Karpas-422 (cell line): ENCODE measurements at regions not wholly inside any gene's neighbourhood (a gene's known extent, or its start where the extent isn't known, plus 50 kb on each side); places are given as distances from the start of the nearest gene placed in this dataset.
"Not testable (repeated sequence)": the region's sequence is repeated elsewhere in the genome, so short reads cannot be mapped to it uniquely, and the experiment has no call there.

Experiments used
- DNase-seq: peaks from one replicate; pipeline ENCODE4 v3.0.0-alpha.2; 2015
- H2AFZ ChIP-seq: fragments of 200-600 bp; sonication (generic); 2 replicates; pipeline ENCODE4 v1.6.1; 2014; ENCODE audit warnings: antibody characterized with exemption, low read length, mixed read lengths
- H3K27ac ChIP-seq: fragments of 200-600 bp; sonication (generic); 2 replicates; pipeline ENCODE4 v1.5.1; 2014; ENCODE audit warnings: mild to moderate bottlenecking, low read length, moderate library complexity
- H3K27me3 ChIP-seq: fragments of 200-600 bp; sonication (generic); 2 replicates; pipeline ENCODE4 v1.6.1; 2014; ENCODE audit warnings: low read length, mixed read lengths
- H3K36me3 ChIP-seq: fragments of 200-600 bp; sonication (generic); 2 replicates; pipeline ENCODE4 v1.6.1; 2014; ENCODE audit warnings: low read length, mixed read lengths; ENCODE audit not compliant: insufficient read depth
- H3K4me1 ChIP-seq: fragments of 200-600 bp; sonication (generic); 2 replicates; pipeline ENCODE4 v1.6.1; 2014; ENCODE audit warnings: mild to moderate bottlenecking, low read length, mixed read lengths
- H3K4me2 ChIP-seq: fragments of 200-600 bp; sonication (generic); 2 replicates; pipeline ENCODE4 v1.6.1; 2014; ENCODE audit warnings: low read length, low read depth, mild to moderate bottlenecking; ENCODE audit not compliant: poor library complexity, severe bottlenecking
- H3K4me3 ChIP-seq: fragments of 200-600 bp; sonication (generic); 2 replicates; pipeline ENCODE4 v1.5.1; 2014; ENCODE audit warnings: mild to moderate bottlenecking, antibody characterized with exemption, low read length, mixed read lengths
- H3K79me2 ChIP-seq: fragments of 200-600 bp; sonication (generic); 2 replicates; pipeline ENCODE4 v1.6.1; 2014; ENCODE audit warnings: mild to moderate bottlenecking, low read length, mixed read lengths
- H3K9ac ChIP-seq: fragments of 200-600 bp; sonication (generic); 2 replicates; pipeline ENCODE4 v1.6.0; 2014; ENCODE audit warnings: low read length
- H3K9me2 ChIP-seq: fragments of 200-600 bp; sonication (generic), shearing (Covaris generic); replicated peaks from 2 replicates; pipeline ENCODE4 v1.6.0; 2014; ENCODE audit warnings: mild to moderate bottlenecking, low read length, moderate library complexity; ENCODE audit not compliant: insufficient read depth
- H3K9me3 ChIP-seq: fragments of 300-700, 200-600 bp; sonication (generic); 2 replicates; pipeline ENCODE4 v1.6.1; 2014; ENCODE audit warnings: low read length, mixed read lengths
- H4K20me1 ChIP-seq: fragments of 200-600 bp; sonication (generic); 2 replicates; pipeline ENCODE4 v1.6.1; 2014; ENCODE audit warnings: mild to moderate bottlenecking, antibody characterized with exemption, low read length, low read depth; ENCODE audit not compliant: insufficient read depth

DNA sequence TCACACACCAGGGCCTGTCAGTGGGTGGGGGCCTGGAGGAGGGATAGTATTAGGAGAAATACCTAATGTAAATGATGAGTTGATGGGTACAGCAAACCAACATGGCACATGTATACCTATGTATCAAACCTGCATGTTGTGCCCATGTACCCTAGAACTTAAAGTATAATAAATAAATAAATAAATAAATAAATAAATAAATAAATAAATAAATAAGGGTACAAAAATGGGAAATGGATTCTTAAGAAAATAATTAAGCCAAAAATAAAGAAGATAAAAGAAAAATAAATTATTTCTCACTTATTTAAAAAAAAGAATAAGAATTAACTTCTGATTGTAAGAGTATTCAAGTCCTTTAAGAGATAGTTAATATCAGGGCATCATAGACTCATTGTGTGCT is 117.3 kb upstream of the API5 start:
- H3K4me3 ChIP-seq, H3K36me3 ChIP-seq, H3K9me2 ChIP-seq, H3K79me2 ChIP-seq, DNase-seq, H3K27me3 ChIP-seq, H3K9me3 ChIP-seq, H3K4me1 ChIP-seq, H2AFZ ChIP-seq, H3K27ac ChIP-seq, H3K4me2 ChIP-seq, H3K9ac ChIP-seq, H4K20me1 ChIP-seq: not testable (repeated sequence)

DNA sequence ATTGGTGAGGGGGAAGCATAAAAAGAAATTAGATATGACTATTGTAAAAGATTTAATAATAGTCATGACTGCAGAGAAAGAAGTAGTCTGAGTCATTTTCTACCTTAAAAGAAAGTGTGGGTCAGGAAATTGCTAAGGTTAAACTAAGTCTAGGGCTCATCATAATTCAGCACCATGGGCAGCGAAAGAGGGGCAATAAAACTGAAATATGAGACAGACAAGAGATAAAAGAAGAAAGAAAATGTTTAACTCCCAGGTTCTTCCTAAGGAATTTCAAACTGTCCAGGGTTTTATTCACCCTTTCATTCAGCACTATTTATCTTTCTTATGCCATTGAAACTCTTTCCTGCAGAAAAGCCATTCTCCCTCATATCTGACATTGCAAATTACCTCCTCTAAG is 114.4 kb upstream of the API5 start:
- Histone ChIP-seq H3K36me3 (no peaks in the 10 kb centered on the region), H4K20me1 (no peaks in the 10 kb centered on the region), H3K9me3 (no peaks in the 10 kb centered on the region), H3K79me2 (no peaks in the 10 kb centered on the region), H3K4me3 (no peak overlapping the region), H3K9me2 (no peaks in the 10 kb centered on the region), H3K27me3 (no peaks in the 10 kb centered on the region), H3K9ac (no peak overlapping the region), H3K4me1 (no peaks in the 10 kb centered on the region), H3K4me2 (no peak overlapping the region), H2AFZ (no peak overlapping the region), H3K27ac (no peak overlapping the region)
- DNase-seq, result no peak

DNA sequence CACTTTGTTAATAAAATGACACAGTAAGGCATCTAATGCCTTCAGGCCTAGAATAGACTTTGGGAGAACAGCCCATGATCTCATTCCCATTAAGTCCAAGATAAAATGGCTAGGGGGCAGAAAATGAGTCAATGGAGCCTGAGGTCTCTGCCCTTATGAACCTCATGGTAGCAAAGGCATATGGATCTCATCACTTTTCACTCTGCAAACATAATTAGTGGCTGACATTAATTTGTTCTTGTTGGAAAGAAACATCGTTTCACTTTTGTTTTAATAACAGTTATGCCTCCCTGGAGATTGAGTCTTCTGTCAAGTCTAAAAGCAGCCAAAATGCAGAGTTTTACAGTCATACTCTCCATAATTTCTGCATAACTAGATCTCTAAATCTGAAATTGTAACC is 111.8 kb upstream of the API5 start:
- no peaks in the 10 kb centered on the region for H3K27me3 ChIP-seq
- H3K36me3 ChIP-seq, result no peaks in the 10 kb centered on the region
- H3K79me2 ChIP-seq, result no peaks in the 10 kb centered on the region
- no peaks in the 10 kb centered on the region for H3K9me2 ChIP-seq
- no peak overlapping the region for H3K27ac ChIP-seq
- H3K4me1 ChIP-seq, result no peaks in the 10 kb centered on the region
- no peak for DNase-seq
- H3K4me2 ChIP-seq, result no peak overlapping the region
- H2AFZ ChIP-seq, result no peak overlapping the region
- no peak overlapping the region for H3K9ac ChIP-seq
- H4K20me1 ChIP-seq, result no peaks in the 10 kb centered on the region
- no peaks in the 10 kb centered on the region for H3K9me3 ChIP-seq
- no peak overlapping the region for H3K4me3 ChIP-seq

DNA sequence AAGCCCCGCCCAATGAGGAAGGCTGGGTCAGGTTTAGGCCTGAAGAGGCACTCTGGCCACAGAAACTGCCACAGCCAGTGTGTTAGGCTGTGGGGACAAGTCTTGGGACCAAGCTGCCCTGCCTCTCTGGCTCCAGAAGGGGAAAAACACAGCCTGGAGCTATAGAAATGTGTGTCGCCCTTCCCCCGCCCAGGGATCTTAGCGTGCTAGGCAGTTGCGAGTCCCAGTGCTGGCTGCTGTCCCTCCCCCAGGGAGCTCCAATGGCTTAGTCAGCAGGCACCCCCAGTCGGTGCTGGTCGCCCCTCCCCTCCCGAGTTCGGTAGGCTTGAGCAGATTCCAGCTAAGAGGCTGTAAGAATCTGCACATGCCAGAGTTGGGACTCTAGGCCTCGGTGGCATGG is 99.5 kb upstream of the API5 start:
- no peaks in the 10 kb centered on the region for H3K4me1 ChIP-seq
- no peak overlapping the region for H3K4me2 ChIP-seq
- no peaks in the 10 kb centered on the region for H3K27me3 ChIP-seq
- no peaks in the 10 kb centered on the region for H3K9me3 ChIP-seq
- H3K79me2 ChIP-seq, result no peaks in the 10 kb centered on the region
- H3K9ac ChIP-seq, result no peak overlapping the region
- H3K4me3 ChIP-seq, result no peak overlapping the region
- H3K9me2 ChIP-seq, result no peaks in the 10 kb centered on the region; the same call in 1 of the 2 replicates
- no peak overlapping the region for H2AFZ ChIP-seq
- H3K36me3 ChIP-seq, result no peaks in the 10 kb centered on the region
- DNase-seq, result no peak
- H4K20me1 ChIP-seq, result no peaks in the 10 kb centered on the region
- no peak overlapping the region for H3K27ac ChIP-seq

DNA sequence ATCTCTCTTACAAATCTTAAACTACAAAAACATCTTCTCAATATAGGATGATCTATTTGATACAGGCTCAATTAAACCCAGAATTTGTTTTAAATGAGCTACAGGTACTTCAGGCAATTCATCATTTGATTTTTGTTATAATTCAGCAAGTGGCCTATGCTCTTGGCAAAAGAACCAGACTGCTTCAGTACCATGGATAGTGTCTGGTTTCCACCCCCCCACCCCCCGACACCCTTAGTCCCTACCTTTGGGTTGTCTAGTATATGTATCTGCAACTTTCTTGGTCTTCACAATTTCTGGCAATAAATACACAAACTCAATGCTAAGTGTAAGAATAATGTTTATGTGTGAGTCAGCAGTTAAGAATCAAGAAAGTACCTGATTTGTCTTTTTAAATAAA is 97.3 kb upstream of the API5 start:
- no peak overlapping the region for H2AFZ ChIP-seq
- H3K36me3 ChIP-seq, result no peaks in the 10 kb centered on the region
- no peaks in the 10 kb centered on the region for H3K9me3 ChIP-seq
- no peak overlapping the region for H3K4me2 ChIP-seq
- no peaks in the 10 kb centered on the region for H4K20me1 ChIP-seq
- H3K79me2 ChIP-seq, result no peaks in the 10 kb centered on the region
- H3K27ac ChIP-seq, result no peak overlapping the region
- H3K4me3 ChIP-seq, result no peak overlapping the region
- DNase-seq, result no peak
- H3K27me3 ChIP-seq, result no peaks in the 10 kb centered on the region
- peaks cover 4% of the 10 kb centered on the region; the same call in 1 of the 2 replicates for H3K9me2 ChIP-seq
- H3K4me1 ChIP-seq, result no peaks in the 10 kb centered on the region
- no peak overlapping the region for H3K9ac ChIP-seq

DNA sequence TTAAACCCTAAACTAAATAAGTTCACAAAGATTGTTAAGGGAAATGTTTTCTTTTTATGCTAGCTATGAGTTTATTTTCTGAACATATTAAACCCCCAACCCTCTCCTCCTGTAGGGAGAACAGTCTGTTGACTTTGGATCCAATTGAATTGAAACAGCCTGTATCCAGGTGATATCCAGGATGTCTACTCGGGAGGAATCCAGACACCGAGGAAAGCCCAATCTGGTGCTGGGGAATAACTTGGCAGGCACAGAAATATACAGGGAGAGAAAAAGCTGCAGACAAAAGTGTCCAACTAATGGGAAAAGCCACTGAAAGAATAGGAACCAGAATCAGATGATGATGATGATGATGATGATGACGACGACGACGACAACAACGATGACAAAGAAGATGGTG is 93.9 kb upstream of the API5 start:
- no peaks in the 10 kb centered on the region for H3K36me3 ChIP-seq

DNA sequence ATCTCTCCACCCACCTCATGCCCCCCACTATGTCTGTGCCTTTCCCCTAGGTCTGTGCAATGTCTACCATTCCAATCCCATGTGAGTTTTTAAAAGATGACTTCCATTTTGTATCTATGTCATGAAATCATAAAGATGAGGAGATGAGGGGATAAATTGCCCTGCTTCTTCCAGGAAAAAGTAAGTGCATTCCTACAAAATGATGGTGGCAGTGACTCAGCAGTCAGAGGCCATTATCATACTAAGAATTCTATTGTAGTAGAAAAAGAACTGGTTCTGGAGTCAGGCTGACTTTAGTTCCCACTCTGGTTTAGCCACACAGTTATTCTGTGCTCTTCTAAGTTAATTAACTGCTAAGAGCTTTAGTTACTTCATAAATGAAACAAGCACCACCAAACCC is 89.6 kb upstream of the API5 start:
- H4K20me1 ChIP-seq, result no peaks in the 10 kb centered on the region
- no peak for DNase-seq
- no peaks in the 10 kb centered on the region for H3K79me2 ChIP-seq
- no peak overlapping the region for H3K9ac ChIP-seq
- H3K9me2 ChIP-seq, result 0 out of 2 replicates have a peak, but pooled peaks cover 4% of the 10 kb centered on the region
- no peak overlapping the region for H2AFZ ChIP-seq
- H3K36me3 ChIP-seq, result no peaks in the 10 kb centered on the region
- H3K4me3 ChIP-seq, result no peak overlapping the region
- H3K9me3 ChIP-seq, result no peaks in the 10 kb centered on the region
- H3K4me2 ChIP-seq, result no peak overlapping the region
- H3K4me1 ChIP-seq, result no peaks in the 10 kb centered on the region
- H3K27me3 ChIP-seq, result no peaks in the 10 kb centered on the region
- no peak overlapping the region for H3K27ac ChIP-seq

More for the DNA sequence above, 93.9 kb upstream of the API5 start:
- H3K4me2 ChIP-seq, result no peak overlapping the region
- H3K27ac ChIP-seq, result no peak overlapping the region
- H2AFZ ChIP-seq, result no peak overlapping the region
- peaks cover 4% of the 10 kb centered on the region; the same call in 1 of the 2 replicates for H3K9me2 ChIP-seq
- no peaks in the 10 kb centered on the region for H3K27me3 ChIP-seq
- no peak for DNase-seq
- H4K20me1 ChIP-seq, result no peaks in the 10 kb centered on the region
- no peaks in the 10 kb centered on the region for H3K4me1 ChIP-seq
- H3K79me2 ChIP-seq, result no peaks in the 10 kb centered on the region
- H3K9ac ChIP-seq, result no peak overlapping the region
- no peaks in the 10 kb centered on the region for H3K9me3 ChIP-seq
- H3K4me3 ChIP-seq, result no peak overlapping the region

DNA sequence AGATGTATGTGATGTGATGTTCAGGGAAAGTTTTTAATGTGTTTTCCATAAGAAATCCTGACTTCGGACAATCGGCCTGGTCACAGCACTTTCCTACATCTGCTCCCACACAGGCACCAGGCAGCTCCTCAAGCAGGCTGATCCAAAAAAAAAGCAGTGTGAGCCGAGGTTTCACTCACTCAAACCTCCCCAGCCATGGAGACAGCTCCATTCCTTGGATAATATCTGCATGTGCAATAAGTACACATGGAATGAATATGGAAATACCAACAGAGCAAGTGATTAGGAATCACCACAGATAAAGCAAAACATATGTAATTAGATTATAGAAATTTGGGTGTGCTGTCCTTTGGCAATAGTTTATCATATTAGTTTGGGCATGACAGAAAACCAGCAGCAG is 88.8 kb upstream of the API5 start:
- Histone ChIP-seq H3K27me3 (no peaks in the 10 kb centered on the region), H3K9me3 (no peaks in the 10 kb centered on the region), H3K9ac (no peak overlapping the region), H3K4me1 (no peaks in the 10 kb centered on the region), H4K20me1 (no peaks in the 10 kb centered on the region), H3K4me2 (no peak overlapping the region), H3K27ac (no peak overlapping the region), H3K4me3 (no peak overlapping the region), H3K9me2 (0 out of 2 replicates have a peak, but pooled peaks cover 4% of the 10 kb centered on the region), H2AFZ (no peak overlapping the region), H3K79me2 (no peaks in the 10 kb centered on the region), H3K36me3 (no peaks in the 10 kb centered on the region)
- DNase-seq, result no peak

DNA sequence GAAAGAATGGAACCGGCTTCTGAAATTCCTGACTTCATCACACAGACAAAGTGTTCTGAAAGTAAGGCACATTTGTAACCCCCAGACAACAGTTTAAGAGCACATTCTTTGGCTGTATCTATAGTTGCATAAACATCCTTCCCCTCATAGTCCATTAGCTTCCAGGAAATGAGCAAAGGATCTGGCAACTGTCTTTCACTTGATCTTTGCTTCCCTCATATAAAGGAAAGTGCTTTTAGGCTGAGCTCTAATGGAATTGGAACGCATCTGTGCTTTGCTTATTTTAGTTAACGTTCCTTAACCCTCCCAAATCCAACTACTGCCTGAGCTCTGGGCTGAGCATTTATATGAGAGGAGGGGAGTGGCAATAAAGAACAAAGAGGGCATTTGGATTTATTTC is 76.9 kb upstream of the API5 start:
- DNase-seq, result no peak
- Histone ChIP-seq H3K4me1 (no peaks in the 10 kb centered on the region), H3K27ac (no peak overlapping the region), H4K20me1 (no peaks in the 10 kb centered on the region), H3K4me3 (no peak overlapping the region), H3K79me2 (no peaks in the 10 kb centered on the region), H3K27me3 (no peaks in the 10 kb centered on the region), H3K36me3 (no peaks in the 10 kb centered on the region), H3K9me2 (no peaks in the 10 kb centered on the region), H3K9ac (no peak overlapping the region), H3K9me3 (no peaks in the 10 kb centered on the region), H3K4me2 (no peak overlapping the region), H2AFZ (no peak overlapping the region)
